Mesothelial cell of epicardium (in vitro differentiated cells): ENCODE measurements at regions not wholly inside any gene's neighbourhood (a gene's known extent, or its start where the extent isn't known, plus 50 kb on each side); places are given as distances from the start of the nearest gene placed in this dataset.

Experiments used
- DNase-seq, 2 experiments: peaks; one replicate each; pipeline ENCODE4 v3.0.0; 2021; ENCODE audit warnings: low spot score in 2 of 2; ENCODE audit not compliant: unreplicated experiment in 2 of 2
- H3K27ac Mint-ChIP-seq: 2 replicates; pipeline ENCODE4 v1.8.0; 2021; ENCODE audit warnings: mixed read lengths
- H3K27me3 Mint-ChIP-seq: 2 replicates; pipeline ENCODE4 v1.8.0; 2021; ENCODE audit warnings: low read depth, mixed read lengths
- H3K36me3 Mint-ChIP-seq: 2 replicates; pipeline ENCODE4 v1.8.0; 2021; ENCODE audit warnings: mixed read lengths
- H3K4me1 Mint-ChIP-seq: 2 replicates; pipeline ENCODE4 v1.8.0; 2021; ENCODE audit warnings: mixed read lengths
- H3K4me3 Mint-ChIP-seq: 2 replicates; pipeline ENCODE4 v1.8.0; 2021; ENCODE audit warnings: mild to moderate bottlenecking, moderate library complexity, mixed read lengths
- H3K9me3 Mint-ChIP-seq: 2 replicates; pipeline ENCODE4 v1.8.0; 2021; ENCODE audit warnings: mixed read lengths
- CTCF ChIP-seq: fragments of 200-600 bp; sonication (generic); IDR thresholded peaks from one replicate; pipeline ENCODE4 v1.5.0; 2021; ENCODE audit warnings: antibody characterized with exemption; ENCODE audit not compliant: unreplicated experiment

GRCh38 chr1:217072926-217073325, 349.7 kb upstream of the ESRRG start:
- TF ChIP-seq CTCF, result no peak
- Mint-ChIP-seq H3K27ac (no peak overlapping the region), H3K4me1 (peaks cover 24% of the 10 kb centered on the region), H3K27me3 (peaks cover 49% of the 10 kb centered on the region), H3K4me3 (no peak overlapping the region), H3K36me3 (no peaks in the 10 kb centered on the region), H3K9me3 (no peaks in the 10 kb centered on the region)
- DNase-seq, result no peak

- no peaks in the 10 kb centered on the region for H3K9me3 Mint-ChIP-seq
- H3K36me3 Mint-ChIP-seq, result no peaks in the 10 kb centered on the region
- H3K27ac Mint-ChIP-seq, result no peak overlapping the region
- H3K4me3 Mint-ChIP-seq, result no peak overlapping the region
- DNase-seq, result no peak
- H3K27me3 Mint-ChIP-seq, result peaks cover 37% of the 10 kb centered on the region
- peaks cover 8% of the 10 kb centered on the region for H3K4me1 Mint-ChIP-seq
- no peak for TF ChIP-seq CTCF
Observed at GRCh38 chr1:217067642-217068041, 344.4 kb upstream of the ESRRG start.

GRCh38 chr1:217066794-217067193, 343.6 kb upstream of the ESRRG start:
- DNase-seq, result no peak
- Mint-ChIP-seq H3K4me3 (no peak overlapping the region), H3K4me1 (peaks cover 13% of the 10 kb centered on the region), H3K9me3 (no peaks in the 10 kb centered on the region), H3K36me3 (no peaks in the 10 kb centered on the region), H3K27ac (no peak overlapping the region), H3K27me3 (peaks cover 37% of the 10 kb centered on the region)
- no peak for TF ChIP-seq CTCF

GRCh38 chr1:217063172-217063908, 340.1 kb upstream of the ESRRG start:
- peaks cover 21% of the 10 kb centered on the region for H3K4me1 Mint-ChIP-seq
- no peak overlapping the region for H3K27ac Mint-ChIP-seq
- H3K4me3 Mint-ChIP-seq, result no peak overlapping the region
- no peaks in the 10 kb centered on the region for H3K36me3 Mint-ChIP-seq
- DNase-seq, result no peak
- peaks cover 1% of the 10 kb centered on the region for H3K9me3 Mint-ChIP-seq
- H3K27me3 Mint-ChIP-seq, result peaks cover 31% of the 10 kb centered on the region
- TF ChIP-seq CTCF, result no peak

GRCh38 chr1:217062586-217062985, 339.4 kb upstream of the ESRRG start:
- TF ChIP-seq CTCF, result no peak
- Mint-ChIP-seq H3K9me3 (peaks cover 9% of the 10 kb centered on the region), H3K36me3 (peaks cover 3% of the 10 kb centered on the region), H3K27me3 (peaks cover 30% of the 10 kb centered on the region), H3K4me3 (no peak overlapping the region), H3K27ac (no peak overlapping the region), H3K4me1 (peaks cover 21% of the 10 kb centered on the region)
- DNase-seq, result no peak
